Lower lobe of right lung (tissue), 2 donors: ENCODE measurements at regions not wholly inside any gene's neighbourhood (a gene's known extent, or its start where the extent isn't known, plus 50 kb on each side); places are given as distances from the start of the nearest gene placed in this dataset.

Experiments
- ATAC-seq, 2 donors: fragments of 200-7000 bp; cut with Tn5 transposase; one replicate each; pipeline ENCODE4 v1.9.1; 2020 to 2022; ENCODE audit warnings: mild to moderate bottlenecking in 2 of 2, moderate library complexity in 2 of 2
- DNase-seq: peaks from one replicate; pipeline ENCODE4 v3.0.0-alpha.2; 2020
- H3K27ac ChIP-seq: fragments of 200-600 bp; one replicate; pipeline ENCODE4 v1.8.0; 2022
- H3K27me3 ChIP-seq: fragments of 200-600 bp; one replicate; pipeline ENCODE4 v1.8.0; 2022; ENCODE audit warnings: low read depth
- H3K36me3 ChIP-seq: fragments of 200-600 bp; one replicate; pipeline ENCODE4 v1.8.0; 2022; ENCODE audit warnings: mild to moderate bottlenecking
- H3K4me1 ChIP-seq: fragments of 200-600 bp; one replicate; pipeline ENCODE4 v1.8.0; 2022
- H3K4me3 ChIP-seq: fragments of 200-600 bp; one replicate; pipeline ENCODE4 v1.8.0; 2022; ENCODE audit warnings: mild to moderate bottlenecking
- H3K9me3 ChIP-seq: fragments of 200-600 bp; one replicate; pipeline ENCODE4 v1.8.0; 2022
- CTCF ChIP-seq: fragments of 200-600 bp; IDR thresholded peaks from one replicate; pipeline ENCODE4 v1.8.0; 2022; ENCODE audit warnings: antibody characterized with exemption, mild to moderate bottlenecking
- intact Hi-C: fragments of 100-400 bp; cut with DNase I; formaldehyde crosslinking; loops from one replicate; pipeline ENCODE4 v1.11.0; 2022
- donor health status: DM: no; HTN: yes; CAD: no; lungs with severe emphysema.

DNA sequence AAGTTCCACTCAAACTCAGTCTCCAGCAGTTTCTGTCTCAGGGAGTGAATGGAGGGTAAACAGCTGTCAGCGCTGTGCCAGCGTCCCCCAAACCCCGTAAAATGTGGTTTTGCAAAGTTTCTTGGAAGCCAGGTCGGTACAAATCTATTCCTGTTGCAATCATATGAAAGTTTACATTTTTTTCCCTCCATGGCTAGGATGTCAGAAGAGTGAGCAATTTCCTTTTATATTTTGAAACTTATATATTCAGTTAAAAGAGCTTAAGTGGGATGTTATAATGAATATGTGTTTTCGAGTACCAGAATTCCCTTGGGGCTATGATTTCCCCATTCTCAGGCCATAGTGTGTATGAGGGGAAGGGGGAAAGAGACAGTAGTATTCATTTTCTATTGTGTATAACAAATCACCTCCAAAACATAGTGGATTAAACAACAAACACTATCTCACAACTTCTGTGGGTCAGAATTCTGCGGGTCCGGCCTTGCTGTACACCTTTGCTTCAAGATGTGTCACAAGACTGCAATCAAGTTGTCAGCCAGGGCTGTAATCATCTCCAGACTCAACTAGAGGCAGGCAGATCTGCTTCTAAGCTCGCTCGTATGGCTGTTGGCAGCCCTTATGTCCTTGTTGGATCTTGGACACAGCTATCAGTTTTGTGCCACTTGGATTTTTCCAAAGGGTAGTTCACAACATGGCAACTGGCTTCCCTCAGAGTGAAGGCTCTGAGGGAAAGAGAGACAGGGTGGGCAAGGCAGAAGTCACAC is 107.4 kb downstream of the SNX18 start:
- no peaks in the 10 kb centered on the region for H3K9me3 ChIP-seq
- DNase-seq: no peak
- intact Hi-C loops: no loop called here
- no peak overlapping the region for H3K4me3 ChIP-seq
- H3K4me1 ChIP-seq: peaks cover 6% of the 10 kb centered on the region
- no peaks in the 10 kb centered on the region for H3K36me3 ChIP-seq
- no peaks in the 10 kb centered on the region for H3K27me3 ChIP-seq
- no peak for TF ChIP-seq CTCF
- ATAC-seq: no peak
- H3K27ac ChIP-seq: no peak overlapping the region

DNA sequence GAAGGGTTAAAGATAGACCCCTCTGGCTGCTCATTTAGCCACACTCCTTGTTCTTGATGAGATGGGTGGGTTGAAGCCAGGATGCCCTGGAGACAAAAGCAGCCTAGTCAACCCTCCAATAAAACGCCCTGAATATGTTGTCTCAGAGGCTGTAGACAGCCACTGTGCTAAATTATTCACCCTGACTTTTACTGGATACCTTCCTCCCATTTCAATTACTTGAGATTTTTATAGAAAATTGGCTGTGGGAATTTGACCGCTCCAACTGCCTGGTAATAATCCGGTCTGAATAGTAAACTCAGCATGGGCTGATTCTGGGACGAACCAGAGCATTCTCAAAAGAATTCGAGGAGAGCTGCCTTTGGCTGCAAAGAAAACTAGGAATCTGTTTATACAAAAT is 104.2 kb downstream of the SNX18 start:
- Histone ChIP-seq H3K27me3 (no peaks in the 10 kb centered on the region), H3K4me3 (no peak overlapping the region), H3K4me1 (peaks cover 6% of the 10 kb centered on the region), H3K36me3 (no peaks in the 10 kb centered on the region), H3K9me3 (no peaks in the 10 kb centered on the region), H3K27ac (no peak overlapping the region)
- no peak for ATAC-seq
- no peak for TF ChIP-seq CTCF
- intact Hi-C loops: no loop called here
- no peak for DNase-seq

- no peak for DNase-seq
- intact Hi-C loops: no loop called here
- H3K27ac ChIP-seq: no peak overlapping the region
- H3K9me3 ChIP-seq: no peaks in the 10 kb centered on the region
- peaks cover 6% of the 10 kb centered on the region for H3K4me1 ChIP-seq
- no peaks in the 10 kb centered on the region for H3K36me3 ChIP-seq
- H3K4me3 ChIP-seq: no peak overlapping the region
- TF ChIP-seq CTCF: no peak
- no peaks in the 10 kb centered on the region for H3K27me3 ChIP-seq
- no peak for ATAC-seq
Observed at GRCh38 chr5:54621048-54621447, 103.5 kb downstream of the SNX18 start.

DNA sequence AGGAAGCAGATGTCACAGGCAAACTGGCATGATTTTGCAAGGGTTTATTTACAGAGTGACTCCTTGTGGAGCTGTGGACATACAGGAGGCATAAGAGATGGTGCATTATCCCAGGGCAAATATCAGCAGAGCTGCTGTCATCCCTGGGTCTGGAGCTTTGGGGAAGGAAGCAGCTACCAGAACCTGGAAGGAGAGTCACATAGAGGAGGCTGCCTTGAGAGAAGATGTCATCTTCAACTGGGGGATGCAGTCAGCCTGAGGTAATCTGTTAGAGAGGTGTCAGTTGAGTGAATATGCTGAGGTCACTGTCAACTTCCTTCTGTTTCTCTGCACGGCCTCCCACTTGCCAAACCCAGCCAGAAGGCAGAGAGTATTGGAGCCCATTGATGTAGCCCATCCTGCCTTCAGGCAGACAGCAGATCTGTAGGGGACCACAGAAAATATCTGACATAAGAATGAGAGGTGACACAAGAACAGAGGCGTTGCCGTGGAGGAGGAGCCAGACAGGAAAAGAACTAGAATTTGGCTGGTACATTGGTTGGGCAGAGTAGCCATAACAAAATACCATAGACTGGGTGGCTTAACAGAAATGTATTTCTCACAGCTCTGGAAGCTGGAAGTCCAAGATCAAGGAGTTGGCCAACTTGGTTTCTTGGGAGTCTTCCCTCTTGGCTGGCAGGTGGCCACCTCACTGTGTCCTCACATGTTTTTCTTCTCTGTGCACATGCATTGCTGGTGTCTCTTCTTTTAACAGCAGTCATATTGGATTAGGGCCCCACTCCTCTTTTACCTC is 102.8 kb downstream of the SNX18 start:
- H3K9me3 ChIP-seq: no peaks in the 10 kb centered on the region
- DNase-seq (no peak), ATAC-seq (peak in 1 of 2 donors; percentile 48)
- H3K27me3 ChIP-seq: no peaks in the 10 kb centered on the region
- no peaks in the 10 kb centered on the region for H3K36me3 ChIP-seq
- no peak for TF ChIP-seq CTCF
- no peak overlapping the region for H3K27ac ChIP-seq
- intact Hi-C loops: no loop called here
- peaks cover 12% of the 10 kb centered on the region for H3K4me1 ChIP-seq
- no peak overlapping the region for H3K4me3 ChIP-seq

DNA sequence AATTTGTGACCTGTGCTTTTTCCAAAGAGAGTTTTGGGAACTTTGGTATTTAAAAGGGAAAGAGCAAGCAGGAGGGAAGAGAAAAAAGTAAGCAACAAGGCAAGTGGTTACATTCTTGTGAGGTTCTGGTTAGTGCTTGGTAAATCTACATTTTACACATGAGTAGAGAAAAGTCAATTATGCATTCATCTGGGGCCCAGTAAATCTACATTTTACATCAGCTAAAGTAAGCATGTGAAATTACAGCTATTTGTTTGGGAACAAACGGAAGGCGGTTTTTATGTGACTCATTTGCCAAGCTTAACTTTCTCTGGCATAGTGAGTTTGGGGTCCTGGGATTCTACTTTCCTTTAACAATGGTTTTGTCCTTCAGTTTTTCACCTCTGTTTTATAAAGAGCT is 102.2 kb downstream of the SNX18 start:
- Histone ChIP-seq H3K27ac (no peak overlapping the region), H3K4me3 (no peak overlapping the region), H3K9me3 (no peaks in the 10 kb centered on the region), H3K36me3 (no peaks in the 10 kb centered on the region), H3K27me3 (no peaks in the 10 kb centered on the region), H3K4me1 (peaks cover 13% of the 10 kb centered on the region)
- ATAC-seq (no peak), DNase-seq (no peak)
- intact Hi-C loops: no loop called here
- no peak for TF ChIP-seq CTCF
